ENCODE measurements at regions not wholly inside any gene's neighbourhood (a gene's known extent, or its start where the extent isn't known, plus 50 kb on each side); places are given as distances from the start of the nearest gene placed in this dataset.

DNA sequence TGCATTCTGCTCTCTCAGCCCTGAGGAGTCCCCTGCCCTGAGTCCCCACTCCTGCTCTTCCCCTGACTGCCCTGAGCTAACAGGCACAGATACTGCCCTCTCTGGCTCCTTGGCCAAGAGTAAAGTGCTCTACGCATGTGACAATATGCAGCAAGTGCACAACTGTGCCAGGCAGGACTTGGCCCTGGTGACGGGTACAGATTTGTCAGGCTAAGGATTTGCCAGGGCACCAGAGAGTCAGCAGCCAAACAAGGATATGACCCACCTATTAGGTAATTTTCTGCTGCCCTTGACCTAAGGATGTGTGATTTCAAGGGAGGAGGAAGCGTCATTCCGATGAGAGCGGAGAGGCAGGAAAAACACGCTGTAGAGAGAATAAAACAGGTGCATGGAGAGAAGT lies 339.0 kb downstream of the PTPRU start:
- Histone ChIP-seq H3K36me3 (no peaks in the 10 kb centered on the region), H3K9me3 (no peaks in the 10 kb centered on the region), H3K4me1 (peaks cover 0 to 8% (median 0%) of the 10 kb centered on the region in 9 donors), H3K27ac (no peak overlapping the region), H3K4me3 (no peak overlapping the region), H3K27me3 (peaks cover 0 to 18% (median 4%) of the 10 kb centered on the region in 7 donors)
- peak; percentile 52 to 60 for DNase-seq
- intact Hi-C loops (cut with DNase I), result no loop called here
- 41 to 53% methylated on average over 6 of the region's 6 CpGs for WGBS, 2 donors
- peak; percentile 61 to 97 (median 94) for ATAC-seq
- TF ChIP-seq, protein P1, sequence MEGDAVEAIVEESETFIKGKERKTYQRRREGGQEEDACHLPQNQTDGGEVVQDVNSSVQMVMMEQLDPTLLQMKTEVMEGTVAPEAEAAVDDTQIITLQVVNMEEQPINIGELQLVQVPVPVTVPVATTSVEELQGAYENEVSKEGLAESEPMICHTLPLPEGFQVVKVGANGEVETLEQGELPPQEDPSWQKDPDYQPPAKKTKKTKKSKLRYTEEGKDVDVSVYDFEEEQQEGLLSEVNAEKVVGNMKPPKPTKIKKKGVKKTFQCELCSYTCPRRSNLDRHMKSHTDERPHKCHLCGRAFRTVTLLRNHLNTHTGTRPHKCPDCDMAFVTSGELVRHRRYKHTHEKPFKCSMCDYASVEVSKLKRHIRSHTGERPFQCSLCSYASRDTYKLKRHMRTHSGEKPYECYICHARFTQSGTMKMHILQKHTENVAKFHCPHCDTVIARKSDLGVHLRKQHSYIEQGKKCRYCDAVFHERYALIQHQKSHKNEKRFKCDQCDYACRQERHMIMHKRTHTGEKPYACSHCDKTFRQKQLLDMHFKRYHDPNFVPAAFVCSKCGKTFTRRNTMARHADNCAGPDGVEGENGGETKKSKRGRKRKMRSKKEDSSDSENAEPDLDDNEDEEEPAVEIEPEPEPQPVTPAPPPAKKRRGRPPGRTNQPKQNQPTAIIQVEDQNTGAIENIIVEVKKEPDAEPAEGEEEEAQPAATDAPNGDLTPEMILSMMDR (IDR thresholded peaks at IDR 0.05), result no peak

DNA sequence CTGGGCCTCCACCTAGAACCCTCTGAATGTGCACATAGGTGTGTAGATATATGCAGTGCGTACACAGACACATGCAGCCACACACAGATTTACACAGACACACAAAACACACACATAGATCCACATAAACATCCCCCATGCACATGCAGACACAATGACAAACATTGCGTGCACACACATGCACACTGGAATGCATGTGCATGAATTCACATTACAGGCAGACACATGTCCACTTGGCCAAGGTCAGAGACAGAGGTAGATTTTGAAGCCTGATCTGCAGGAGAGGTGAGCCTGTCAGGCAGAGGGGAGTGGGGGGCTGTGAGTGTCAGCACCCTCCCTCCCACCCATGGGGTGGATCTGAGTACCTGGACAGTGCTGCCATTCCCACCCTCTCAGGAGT lies 338.5 kb downstream of the PTPRU start:
- ATAC-seq, result no peak
- no peak overlapping the region for H3K27ac ChIP-seq
- H3K27me3 ChIP-seq, result peaks cover 0 to 16% (median 4%) of the 10 kb centered on the region in 7 donors
- no peak overlapping the region for H3K4me3 ChIP-seq
- no peak for DNase-seq
- H3K36me3 ChIP-seq, result no peaks in the 10 kb centered on the region
- 78 to 85% methylated on average over 2 of the region's 2 CpGs for WGBS, 2 donors
- peaks cover 0 to 8% (median 0%) of the 10 kb centered on the region in 9 donors for H3K4me1 ChIP-seq
- intact Hi-C loops (cut with DNase I), result no loop called here
- TF ChIP-seq, protein P1 (IDR thresholded peaks at IDR 0.05), result no peak
- no peaks in the 10 kb centered on the region for H3K9me3 ChIP-seq

DNA sequence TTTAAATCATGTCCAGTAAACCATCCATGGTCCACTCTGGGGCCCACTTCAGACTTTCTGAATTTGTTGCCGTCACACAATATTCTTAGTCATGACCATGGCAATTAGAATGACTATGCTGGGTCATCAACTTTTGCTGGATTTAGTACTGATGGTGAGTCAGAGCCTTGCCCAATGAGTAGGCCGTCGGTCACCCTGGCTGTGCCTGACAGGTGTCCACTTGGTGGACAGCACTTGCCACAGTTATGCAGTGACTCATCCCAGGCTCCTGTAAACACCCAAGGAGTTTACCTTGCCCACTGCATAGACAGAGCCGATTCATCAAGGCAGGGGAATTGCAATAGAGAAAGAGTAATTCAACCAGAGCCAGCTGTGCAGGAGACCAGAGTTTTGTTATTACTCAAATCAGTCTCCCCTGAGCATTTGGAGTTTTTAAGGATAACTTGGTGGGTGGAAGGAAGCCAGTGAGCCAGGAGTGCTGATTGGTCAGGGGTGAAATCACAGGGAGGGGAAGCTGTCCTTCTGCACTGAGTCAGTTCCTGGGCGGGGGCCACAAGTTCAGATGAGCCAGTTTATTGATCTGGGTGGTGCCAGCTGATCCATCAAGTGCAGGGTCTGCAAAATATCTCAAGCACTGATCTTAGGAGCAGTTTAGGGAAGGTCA lies 333.8 kb downstream of the PTPRU start:
- Histone ChIP-seq H3K27ac (no peak overlapping the region), H3K36me3 (no peaks in the 10 kb centered on the region), H3K4me1 (peaks cover 0 to 3% (median 0%) of the 10 kb centered on the region in 9 donors), H3K9me3 (peaks cover 0 to 36% (median 23%) of the 10 kb centered on the region in 11 donors), H3K4me3 (no peak overlapping the region), H3K27me3 (peaks cover 0 to 6% (median 0%) of the 10 kb centered on the region in 7 donors)
- 70 to 78% methylated on average over 5 of the region's 5 CpGs for WGBS, 2 donors
- TF ChIP-seq, protein P1 (IDR thresholded peaks at IDR 0.05), result no peak
- ATAC-seq, result peak in 1 of 8 donors; percentile 48
- no peak for DNase-seq
- intact Hi-C loops (cut with DNase I), result no loop called here

DNA sequence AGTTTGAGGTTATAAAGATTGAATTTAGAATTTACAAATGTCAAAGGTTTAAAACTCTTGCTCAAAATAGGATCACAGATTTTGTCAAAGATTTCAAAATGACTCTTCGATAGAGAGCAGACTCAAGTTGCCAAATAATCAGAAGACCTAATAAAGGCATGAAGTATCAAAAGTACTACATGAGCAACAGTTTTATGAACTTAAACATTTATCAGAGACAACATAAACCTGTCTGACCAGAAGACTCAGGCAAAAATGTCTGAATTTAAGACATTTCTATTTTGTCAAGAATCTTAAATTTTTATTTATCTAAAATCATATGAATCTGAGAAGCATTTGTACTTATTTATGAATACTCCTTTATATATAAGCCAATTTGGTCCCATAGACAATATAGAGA lies 330.9 kb downstream of the PTPRU start:
- intact Hi-C loops (cut with DNase I), result no loop called here
- H3K27me3 ChIP-seq, result peaks cover 0 to 3% (median 0%) of the 10 kb centered on the region in 7 donors
- H3K36me3 ChIP-seq, result no peaks in the 10 kb centered on the region
- no peaks in the 10 kb centered on the region for H3K4me1 ChIP-seq
- peaks cover 0 to 63% (median 35%) of the 10 kb centered on the region in 11 donors for H3K9me3 ChIP-seq
- DNase-seq (no peak), ATAC-seq (no peak)
- 83 to 86% methylated on average over 1 of the region's 1 CpG for WGBS, 2 donors
- TF ChIP-seq, protein P1 (IDR thresholded peaks at IDR 0.05), result no peak
- no peak overlapping the region for H3K4me3 ChIP-seq
- H3K27ac ChIP-seq, result no peak overlapping the region

Measured in heart right ventricle (tissue), 16 donors.